T47D (cell line): ENCODE measurements at regions not wholly inside any gene's neighbourhood (a gene's known extent, or its start where the extent isn't known, plus 50 kb on each side); places are given as distances from the start of the nearest gene placed in this dataset.

ENCODE experiments used
- DNase-seq, 2 experiments: peaks; one replicate each; pipeline versions ENCODE4 v3.0.0 to v3.0.0-alpha.2; 2011 to 2012; ENCODE audit warnings: low read depth in 1 of 2, low spot score in 1 of 2
- JUND ChIP-seq: IDR thresholded peaks from 2 replicates; pipeline ENCODE4 v1.6.1; 2012; ENCODE audit warnings: low read depth
- in situ Hi-C: cut with HindIII; loops from 2 replicates; pipeline ENCODE4 v1.10.0; 2016; ENCODE audit warnings: low sequenced_read_pairs, low pct_unique_long_range_greater_than_20kb

GRCh38 chr6:71707059-71707458, 179.3 kb upstream of the RIMS1 start:
- no peak for TF ChIP-seq JUND
- in situ Hi-C loops = no loop called here
- DNase-seq = peak in 1 of 2 experiments; percentile 6

- in situ Hi-C loops = no loop called here
- TF ChIP-seq JUND = no peak
- no peak for DNase-seq
These were observed 165.6 kb upstream of the RIMS1 start for GRCh38 chr6:71720705-71721104.

GRCh38 chr6:71721642-71722041, 164.7 kb upstream of the RIMS1 start:
- in situ Hi-C loops = no loop called here
- no peak for TF ChIP-seq JUND
- DNase-seq = no peak

- TF ChIP-seq JUND = no peak
- in situ Hi-C loops = no loop called here
- DNase-seq = no peak
These were observed 163.6 kb upstream of the RIMS1 start for GRCh38 chr6:71722736-71723135.

GRCh38 chr6:71724456-71725125, 161.8 kb upstream of the RIMS1 start:
- no peak for TF ChIP-seq JUND
- no peak for DNase-seq
- in situ Hi-C loops = no loop called here

- no peak for TF ChIP-seq JUND
- no peak for DNase-seq
- in situ Hi-C loops = no loop called here
These were observed 161.3 kb upstream of the RIMS1 start for GRCh38 chr6:71725126-71725470.

GRCh38 chr6:71726121-71726520, 160.2 kb upstream of the RIMS1 start:
- DNase-seq = no peak
- no peak for TF ChIP-seq JUND
- in situ Hi-C loops = no loop called here

- in situ Hi-C loops = no loop called here
These were observed 158.6 kb upstream of the RIMS1 start for GRCh38 chr6:71727632-71728294.

GRCh38 chr6:71730284-71730683, 156.1 kb upstream of the RIMS1 start:
- TF ChIP-seq JUND = no peak
- DNase-seq = no peak
- in situ Hi-C loops = no loop called here

More at GRCh38 chr6:71727632-71728294, 158.6 kb upstream of the RIMS1 start:
- DNase-seq = no peak
- TF ChIP-seq JUND = no peak

GRCh38 chr6:71733970-71734899, 152.1 kb upstream of the RIMS1 start:
- no peak for TF ChIP-seq JUND
- in situ Hi-C loops = no loop called here

GRCh38 chr6:71737953-71738352, 148.4 kb upstream of the RIMS1 start:
- in situ Hi-C loops = no loop called here

More at GRCh38 chr6:71733970-71734899, 152.1 kb upstream of the RIMS1 start:
- DNase-seq = no peak

GRCh38 chr6:71745525-71745924, 140.8 kb upstream of the RIMS1 start:
- DNase-seq = no peak
- in situ Hi-C loops = no loop called here
- TF ChIP-seq JUND = no peak

More at GRCh38 chr6:71737953-71738352, 148.4 kb upstream of the RIMS1 start:
- TF ChIP-seq JUND = no peak
- no peak for DNase-seq
